ENCODE measurements at regions not wholly inside any gene's neighbourhood (a gene's known extent, or its start where the extent isn't known, plus 50 kb on each side); places are given as distances from the start of the nearest gene placed in this dataset.
"Not testable (repeated sequence)": the region's sequence is repeated elsewhere in the genome, so short reads cannot be mapped to it uniquely, and the experiment has no call there.

GRCh38 chr2:89244407-89244806, 552.9 kb downstream of the RPIA start:
- H3T11ph ChIP-seq (ENCODE audit: low read length); H3K27me3 ChIP-seq (ENCODE audit: insufficient read depth, low read length); H4K8ac ChIP-seq (replicated peaks; ENCODE audit: insufficient read length, low read depth, low read length); H2BK12ac ChIP-seq (ENCODE audit: insufficient read length, low read depth, low read length); H3K23ac ChIP-seq (ENCODE audit: insufficient read length, low read depth, low read length); H2BK120ac ChIP-seq (ENCODE audit: low read depth, low read length, poor library complexity, severe bottlenecking); H3K56ac ChIP-seq (ENCODE audit: insufficient read length, low read depth, low read length); H3K4me1 Mint-ChIP-seq; H3K27me3 Mint-ChIP-seq (ENCODE audit: low read depth); H2BK20ac ChIP-seq (ENCODE audit: low read depth, low read length, poor library complexity, severe bottlenecking); H4K20me1 ChIP-seq (ENCODE audit: control insufficient read depth, insufficient read depth, insufficient read length); H3K18ac ChIP-seq (ENCODE audit: insufficient read length, low read depth, low read length); H2AK5ac ChIP-seq (ENCODE audit: insufficient read length, low read length); H2AFZ ChIP-seq (ENCODE audit: low read length); H3K9ac ChIP-seq (ENCODE audit: extremely low read depth, insufficient read length, low read length); H3K4me2 ChIP-seq (ENCODE audit: insufficient read depth, insufficient read length, low read length); H3K79me1 ChIP-seq (ENCODE audit: insufficient read depth, low read depth, low read length, poor library complexity, severe bottlenecking); DNase-seq; H3K27ac ChIP-seq (ENCODE audit: insufficient read length, low read depth, low read length); H4K5ac ChIP-seq (ENCODE audit: insufficient read length, low read depth, low read length); H3K4me3 Mint-ChIP-seq; H3K4me1 ChIP-seq (ENCODE audit: insufficient read depth, low read length); H3K4ac ChIP-seq (ENCODE audit: low read depth, low read length); H3K9me3 ChIP-seq (ENCODE audit: control insufficient read depth, low read depth, low read length); H2BK15ac ChIP-seq (ENCODE audit: low read depth, low read length); H3K79me2 ChIP-seq (ENCODE audit: insufficient read depth, low read length); H3K23me2 ChIP-seq (ENCODE audit: insufficient read length, low read depth, low read length, poor library complexity, severe bottlenecking); H3K27ac Mint-ChIP-seq; H4K91ac ChIP-seq (ENCODE audit: insufficient read length, low read depth, low read length); H3K36me3 Mint-ChIP-seq (ENCODE audit: insufficient read depth in 1 of 3, low read depth in 3 of 3); H2BK5ac ChIP-seq (ENCODE audit: insufficient read length, low read length); H3K14ac ChIP-seq (ENCODE audit: insufficient read depth, low read length): not testable (repeated sequence)
- H3K9me3 Mint-ChIP-seq, result peaks cover 38 to 39% of the 10 kb centered on the region in 2 experiments

GRCh38 chr2:89245478-89245877, 554.0 kb downstream of the RPIA start:
- not testable (repeated sequence) for H3K27me3 ChIP-seq (ENCODE audit: insufficient read depth, low read length); H4K91ac ChIP-seq (ENCODE audit: insufficient read length, low read depth, low read length); H3K27ac ChIP-seq (ENCODE audit: insufficient read length, low read depth, low read length); H3K56ac ChIP-seq (ENCODE audit: insufficient read length, low read depth, low read length); DNase-seq; H3K23ac ChIP-seq (ENCODE audit: insufficient read length, low read depth, low read length); H3K9ac ChIP-seq (ENCODE audit: extremely low read depth, insufficient read length, low read length); H3K27me3 Mint-ChIP-seq (ENCODE audit: low read depth); H3T11ph ChIP-seq (ENCODE audit: low read length); H3K23me2 ChIP-seq (ENCODE audit: insufficient read length, low read depth, low read length, poor library complexity, severe bottlenecking); H2AK5ac ChIP-seq (ENCODE audit: insufficient read length, low read length); H4K5ac ChIP-seq (ENCODE audit: insufficient read length, low read depth, low read length); H4K8ac ChIP-seq (replicated peaks; ENCODE audit: insufficient read length, low read depth, low read length); H3K4me1 Mint-ChIP-seq; H3K4me3 Mint-ChIP-seq; H2BK20ac ChIP-seq (ENCODE audit: low read depth, low read length, poor library complexity, severe bottlenecking); H2BK120ac ChIP-seq (ENCODE audit: low read depth, low read length, poor library complexity, severe bottlenecking); H3K18ac ChIP-seq (ENCODE audit: insufficient read length, low read depth, low read length); H3K4me2 ChIP-seq (ENCODE audit: insufficient read depth, insufficient read length, low read length); H3K79me2 ChIP-seq (ENCODE audit: insufficient read depth, low read length); H3K27ac Mint-ChIP-seq; H4K20me1 ChIP-seq (ENCODE audit: control insufficient read depth, insufficient read depth, insufficient read length); H3K4me1 ChIP-seq (ENCODE audit: insufficient read depth, low read length); H3K79me1 ChIP-seq (ENCODE audit: insufficient read depth, low read depth, low read length, poor library complexity, severe bottlenecking); H2BK15ac ChIP-seq (ENCODE audit: low read depth, low read length); H2BK12ac ChIP-seq (ENCODE audit: insufficient read length, low read depth, low read length); H3K4ac ChIP-seq (ENCODE audit: low read depth, low read length); H2BK5ac ChIP-seq (ENCODE audit: insufficient read length, low read length); H3K14ac ChIP-seq (ENCODE audit: insufficient read depth, low read length); H3K36me3 Mint-ChIP-seq (ENCODE audit: insufficient read depth in 1 of 3, low read depth in 3 of 3); H2AFZ ChIP-seq (ENCODE audit: low read length); H3K9me3 ChIP-seq (ENCODE audit: control insufficient read depth, low read depth, low read length)
- H3K9me3 Mint-ChIP-seq, result peaks cover 38 to 39% of the 10 kb centered on the region in 2 experiments
- no CpG with 5 or more reads among the region's 1 CpG for WGBS (ENCODE audit: extremely low coverage, insufficient read length, low lambda C conversion rate)

GRCh38 chr2:89246027-89246426, 554.6 kb downstream of the RPIA start:
- not testable (repeated sequence) for DNase-seq; H4K91ac ChIP-seq (ENCODE audit: insufficient read length, low read depth, low read length); H3K4me1 Mint-ChIP-seq; H2BK5ac ChIP-seq (ENCODE audit: insufficient read length, low read length); H3T11ph ChIP-seq (ENCODE audit: low read length); H3K4me2 ChIP-seq (ENCODE audit: insufficient read depth, insufficient read length, low read length); H2AK5ac ChIP-seq (ENCODE audit: insufficient read length, low read length); H3K9ac ChIP-seq (ENCODE audit: extremely low read depth, insufficient read length, low read length); H3K9me3 ChIP-seq (ENCODE audit: control insufficient read depth, low read depth, low read length); H3K27ac Mint-ChIP-seq; H3K4ac ChIP-seq (ENCODE audit: low read depth, low read length); H3K23me2 ChIP-seq (ENCODE audit: insufficient read length, low read depth, low read length, poor library complexity, severe bottlenecking); H3K79me1 ChIP-seq (ENCODE audit: insufficient read depth, low read depth, low read length, poor library complexity, severe bottlenecking); H3K79me2 ChIP-seq (ENCODE audit: insufficient read depth, low read length); H3K18ac ChIP-seq (ENCODE audit: insufficient read length, low read depth, low read length); H4K5ac ChIP-seq (ENCODE audit: insufficient read length, low read depth, low read length); H3K56ac ChIP-seq (ENCODE audit: insufficient read length, low read depth, low read length); H3K23ac ChIP-seq (ENCODE audit: insufficient read length, low read depth, low read length); H4K20me1 ChIP-seq (ENCODE audit: control insufficient read depth, insufficient read depth, insufficient read length); H3K4me1 ChIP-seq (ENCODE audit: insufficient read depth, low read length); H3K27me3 Mint-ChIP-seq (ENCODE audit: low read depth); H3K27ac ChIP-seq (ENCODE audit: insufficient read length, low read depth, low read length); H2BK12ac ChIP-seq (ENCODE audit: insufficient read length, low read depth, low read length); H2BK120ac ChIP-seq (ENCODE audit: low read depth, low read length, poor library complexity, severe bottlenecking); H3K4me3 Mint-ChIP-seq; H3K27me3 ChIP-seq (ENCODE audit: insufficient read depth, low read length); H2BK20ac ChIP-seq (ENCODE audit: low read depth, low read length, poor library complexity, severe bottlenecking); H3K36me3 Mint-ChIP-seq (ENCODE audit: insufficient read depth in 1 of 3, low read depth in 3 of 3); H2BK15ac ChIP-seq (ENCODE audit: low read depth, low read length); H2AFZ ChIP-seq (ENCODE audit: low read length); H3K14ac ChIP-seq (ENCODE audit: insufficient read depth, low read length); H4K8ac ChIP-seq (replicated peaks; ENCODE audit: insufficient read length, low read depth, low read length)
- WGBS (ENCODE audit: extremely low coverage, insufficient read length, low lambda C conversion rate), result no CpG with 5 or more reads among the region's 4 CpGs
- peaks cover 38 to 39% of the 10 kb centered on the region in 2 experiments for H3K9me3 Mint-ChIP-seq
